Suppressor macrophage (primary cell): ENCODE measurements at regions not wholly inside any gene's neighbourhood (a gene's known extent, or its start where the extent isn't known, plus 50 kb on each side); places are given as distances from the start of the nearest gene placed in this dataset.

Experiments used
- DNase-seq, 4 experiments: peaks; one replicate each; pipeline ENCODE4 v3.0.0-alpha.2; 2020 to 2022

GRCh38 chr14:47821135-47821534 lies 145.7 kb upstream of the MDGA2 start:
- no peak for DNase-seq

- no peak for DNase-seq
Observed at GRCh38 chr14:47790477-47790876, 115.1 kb upstream of the MDGA2 start.

- no peak for DNase-seq
Observed at GRCh38 chr14:47785058-47785457, 109.7 kb upstream of the MDGA2 start.

- no peak for DNase-seq
Observed at GRCh38 chr14:47778631-47779030, 103.2 kb upstream of the MDGA2 start.

- DNase-seq, result no peak
Observed at GRCh38 chr14:47772652-47773051, 97.2 kb upstream of the MDGA2 start.

- DNase-seq, result no peak
Observed at GRCh38 chr14:47763188-47763854, 87.9 kb upstream of the MDGA2 start.

- DNase-seq, result peak in 2 of 4 experiments; percentile 51 to 67
Observed at GRCh38 chr14:47746986-47747385, 71.6 kb upstream of the MDGA2 start.

- peak in 3 of 4 experiments; percentile 14 to 28 (median 27) for DNase-seq
Observed at GRCh38 chr14:47744155-47744554, 68.8 kb upstream of the MDGA2 start.

GRCh38 chr14:47739541-47739940 lies 64.1 kb upstream of the MDGA2 start:
- DNase-seq, result no peak

- DNase-seq, result no peak
Observed at GRCh38 chr14:47730296-47730695, 54.9 kb upstream of the MDGA2 start.
